ENCODE measurements at regions not wholly inside any gene's neighbourhood (a gene's known extent, or its start where the extent isn't known, plus 50 kb on each side); places are given as distances from the start of the nearest gene placed in this dataset.

DNA sequence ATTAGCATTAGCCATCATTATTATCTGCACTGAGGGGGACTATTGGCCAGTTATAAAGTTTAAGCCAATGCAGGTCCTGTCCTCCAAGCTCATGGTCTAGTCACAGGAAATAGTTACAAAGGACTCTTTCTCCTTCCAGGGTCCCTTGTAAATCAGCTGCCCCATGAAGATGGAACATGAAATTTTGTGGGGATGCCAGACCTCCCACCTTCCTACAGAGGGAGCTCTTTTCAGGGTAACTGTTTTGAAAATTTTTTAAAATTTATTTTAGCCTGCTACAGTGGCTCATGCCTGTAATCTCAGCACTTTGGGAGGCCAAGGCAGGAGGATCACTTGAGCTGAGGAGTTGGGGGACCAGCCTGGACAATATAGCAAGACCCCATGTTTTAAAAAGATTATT lies 124.4 kb upstream of the SLC34A2 start:
- DNase-seq: no peak

GRCh38 chr4:25532591-25532990 lies 123.1 kb upstream of the SLC34A2 start:
- DNase-seq: peak; percentile 63

- no peak for DNase-seq
Observed at GRCh38 chr4:25533256-25533655, 122.4 kb upstream of the SLC34A2 start.

- DNase-seq: no peak
Observed at GRCh38 chr4:25535278-25535677, 120.4 kb upstream of the SLC34A2 start.

GRCh38 chr4:25535701-25536473 lies 119.8 kb upstream of the SLC34A2 start:
- DNase-seq: no peak

GRCh38 chr4:25536564-25537320 lies 118.9 kb upstream of the SLC34A2 start:
- DNase-seq: no peak

DNA sequence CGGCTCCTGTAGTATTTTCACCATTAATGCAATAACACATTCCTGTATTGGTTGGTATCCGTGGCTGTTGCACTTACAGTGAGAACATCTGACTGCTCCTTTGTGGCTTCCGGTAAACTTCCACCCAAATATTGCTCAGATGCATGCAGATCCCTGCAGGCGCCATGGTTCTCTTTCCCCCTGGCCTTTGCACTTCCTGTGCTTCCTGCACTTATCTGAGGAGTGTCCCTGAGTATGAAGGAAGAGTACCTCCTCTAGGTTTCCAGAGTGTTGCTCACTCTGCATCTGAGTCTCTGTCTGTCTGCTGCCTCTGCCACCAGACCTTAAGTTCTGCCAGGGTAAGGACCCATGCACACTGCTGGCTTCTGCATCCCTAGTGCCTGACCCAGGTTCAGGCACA lies 117.2 kb upstream of the SLC34A2 start:
- no peak for DNase-seq

- no peak for DNase-seq
Observed at GRCh38 chr4:25539241-25539640, 116.4 kb upstream of the SLC34A2 start.

DNA sequence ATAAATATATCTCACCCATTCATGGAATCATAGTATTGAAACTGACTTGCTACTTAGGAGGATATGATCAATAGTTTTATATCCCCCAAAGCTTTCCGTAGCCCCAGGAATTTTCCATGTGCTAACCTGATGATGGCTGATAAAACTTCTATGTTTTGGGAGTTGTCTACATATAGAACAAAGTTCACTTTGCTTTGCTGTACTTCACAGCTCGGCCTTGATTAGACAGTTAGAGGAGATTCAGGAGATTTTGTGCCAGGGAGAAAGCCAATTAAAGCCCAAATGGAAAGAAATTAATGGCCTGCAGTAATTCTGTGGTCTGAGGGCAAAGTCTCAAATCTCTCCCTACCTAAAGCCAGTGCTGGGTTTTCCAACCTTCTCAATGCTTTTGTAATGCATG lies 114.9 kb upstream of the SLC34A2 start:
- DNase-seq: no peak

DNA sequence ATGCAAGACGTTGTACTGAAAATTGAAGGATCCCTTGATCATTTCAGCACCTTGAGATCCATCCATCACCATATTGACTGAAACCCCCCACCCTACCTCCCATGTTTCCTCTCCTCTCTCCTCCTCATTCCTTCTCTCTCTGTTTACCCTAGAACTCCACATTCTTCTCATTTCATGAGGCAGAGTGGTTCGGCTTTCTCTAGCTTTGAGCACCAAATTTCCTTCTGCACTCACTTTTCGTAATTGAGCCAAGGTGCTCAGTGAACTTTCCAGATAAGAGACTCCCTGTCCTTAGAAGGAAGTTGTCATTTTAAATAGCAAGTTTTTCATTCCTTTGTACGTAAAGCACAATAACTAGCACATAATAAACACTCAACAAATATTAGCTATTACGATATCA lies 108.3 kb upstream of the SLC34A2 start:
- DNase-seq: no peak

GRCh38 chr4:25549413-25549812 lies 106.2 kb upstream of the SLC34A2 start:
- DNase-seq: no peak

DNA sequence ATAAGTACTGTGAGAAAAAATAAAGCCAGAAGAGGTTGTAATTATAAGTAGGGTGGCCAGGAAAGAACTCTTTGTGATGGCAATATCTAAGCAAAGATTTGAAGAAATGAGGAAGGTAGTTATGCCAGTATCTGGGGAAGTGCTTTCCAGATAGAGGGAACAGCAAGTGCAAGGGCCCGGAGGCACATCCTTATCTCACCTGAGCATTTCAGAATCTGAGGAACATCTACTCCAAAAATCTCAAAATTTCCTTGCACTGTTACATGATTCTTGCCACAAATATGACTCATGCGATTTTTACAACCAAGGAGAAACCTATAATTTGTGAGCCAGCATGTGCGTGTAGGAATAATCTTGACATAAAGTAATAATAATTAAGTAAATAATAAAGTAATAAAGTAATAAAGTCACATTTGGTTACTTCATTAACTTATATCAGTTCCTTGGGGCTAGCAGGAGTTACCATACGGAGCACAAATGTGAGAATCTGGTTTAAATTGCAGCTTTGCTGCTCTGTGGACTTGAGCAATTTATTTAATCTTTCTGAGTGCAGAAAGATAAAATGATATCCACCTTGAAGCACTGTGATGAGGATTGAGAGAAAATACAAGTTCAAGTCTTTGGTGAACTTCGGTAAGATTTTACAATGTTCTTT lies 105.1 kb upstream of the SLC34A2 start:
- no peak for DNase-seq

DNA sequence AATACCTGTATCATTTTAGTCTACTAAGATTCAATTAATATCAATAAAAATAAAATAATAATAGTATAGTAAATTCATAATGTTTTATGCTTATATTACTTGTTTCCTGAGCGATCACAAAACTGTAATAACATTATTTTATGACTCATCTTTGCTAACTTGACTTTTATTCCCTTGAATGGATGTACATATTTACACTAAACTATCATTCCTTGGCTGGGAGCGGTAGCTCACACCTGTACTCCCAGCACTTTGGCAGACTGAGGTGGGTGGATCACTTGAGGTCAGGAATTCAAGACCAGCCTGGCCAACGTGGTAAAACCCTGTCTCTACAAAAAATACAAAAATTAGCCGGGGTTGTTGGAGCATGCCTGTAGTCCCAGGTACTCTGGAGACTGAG lies 104.0 kb upstream of the SLC34A2 start:
- DNase-seq: no peak

- no peak for DNase-seq
Observed at GRCh38 chr4:25552580-25553271, 102.9 kb upstream of the SLC34A2 start.

- DNase-seq: no peak
Observed at GRCh38 chr4:25559508-25559907, 96.1 kb upstream of the SLC34A2 start.

- DNase-seq: no peak
Observed at GRCh38 chr4:25560605-25561004, 95.0 kb upstream of the SLC34A2 start.

DNA sequence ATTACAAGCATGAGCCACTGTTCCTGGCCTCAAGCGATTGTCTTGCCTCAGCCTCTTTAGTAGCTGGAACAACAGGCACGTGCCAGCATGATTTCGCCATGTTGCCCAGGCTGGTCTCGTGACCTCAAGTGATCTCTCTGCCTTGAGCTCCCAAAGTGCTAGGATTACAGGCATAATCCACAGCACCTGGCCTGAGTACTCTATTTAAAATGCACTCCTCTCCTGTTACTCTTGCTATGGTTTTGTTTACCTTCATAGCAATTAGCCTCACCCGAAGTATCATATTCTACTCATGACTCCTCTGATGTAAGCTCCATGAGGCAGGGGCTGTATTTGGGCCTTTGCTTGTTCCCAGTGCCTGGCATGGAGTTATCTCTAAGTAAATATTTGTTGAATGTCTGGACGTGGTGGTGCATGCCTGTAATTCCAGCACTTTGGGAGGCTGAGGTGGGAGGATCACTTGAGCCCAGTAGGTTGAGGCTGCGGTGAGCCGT lies 92.5 kb upstream of the SLC34A2 start:
- no peak for DNase-seq

DNA sequence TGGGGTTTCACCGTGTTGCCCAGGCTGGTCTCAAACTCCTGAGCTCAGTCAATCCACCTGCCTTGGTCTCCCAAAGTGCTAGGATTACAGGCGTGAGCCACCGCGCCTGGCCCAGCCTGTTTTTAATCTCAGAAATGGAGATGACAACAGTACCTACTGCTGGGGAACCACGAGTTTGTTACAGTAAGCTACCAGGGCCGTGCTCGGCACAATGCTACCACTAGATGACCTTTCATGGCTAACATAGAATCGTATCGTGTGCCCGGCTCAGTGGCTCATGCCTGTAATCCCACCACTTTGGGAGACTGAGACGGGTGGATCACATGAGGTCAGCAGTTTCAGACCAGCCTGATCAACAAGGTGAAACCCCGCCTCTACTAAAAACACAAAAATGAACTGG lies 90.8 kb upstream of the SLC34A2 start:
- no peak for DNase-seq

GRCh38 chr4:25567253-25567652 lies 88.4 kb upstream of the SLC34A2 start:
- no peak for DNase-seq

DNA sequence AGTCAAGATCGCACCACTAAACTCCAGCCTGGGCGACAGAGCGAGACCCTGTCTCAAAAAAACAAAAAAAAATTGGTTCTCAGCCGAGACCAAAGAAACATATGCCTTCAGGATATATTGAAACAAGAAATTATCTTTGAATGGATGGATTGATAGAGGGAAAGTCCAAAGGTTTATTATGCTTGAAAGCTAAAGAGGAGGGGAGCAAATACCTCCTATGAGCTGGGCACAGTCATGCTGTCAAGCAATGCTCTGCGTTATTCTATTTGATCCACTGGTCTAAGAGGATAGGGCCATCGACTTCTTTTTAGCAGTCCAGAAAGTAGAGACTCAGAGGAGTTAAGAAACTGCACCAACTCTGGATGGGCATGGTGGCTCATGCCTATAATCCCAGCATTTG lies 85.9 kb upstream of the SLC34A2 start:
- DNase-seq: no peak

DNA sequence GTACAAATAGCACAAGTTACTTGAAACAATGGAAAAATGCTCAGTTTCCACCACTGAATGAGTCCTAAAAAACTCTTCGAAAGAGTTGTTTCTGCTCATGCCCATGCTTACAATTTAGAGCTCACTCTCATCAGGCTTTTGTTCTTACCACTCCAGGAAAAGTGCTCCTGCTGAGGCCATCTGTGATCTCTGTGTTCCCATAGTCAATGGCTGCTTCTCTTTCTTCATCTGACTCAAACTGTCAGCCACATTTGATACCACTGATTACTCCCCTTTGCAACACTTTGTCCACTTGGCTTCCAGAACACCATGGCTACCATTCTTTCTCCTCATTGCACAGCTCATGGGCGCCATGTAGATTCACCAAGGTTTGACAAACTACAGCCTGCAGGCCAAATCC lies 80.0 kb upstream of the SLC34A2 start:
- no peak for DNase-seq

GRCh38 chr4:25578432-25578831 lies 77.2 kb upstream of the SLC34A2 start:
- DNase-seq: no peak
